Esophagus squamous epithelium (tissue), 4 donors: ENCODE measurements at regions not wholly inside any gene's neighbourhood (a gene's known extent, or its start where the extent isn't known, plus 50 kb on each side); places are given as distances from the start of the nearest gene placed in this dataset.

ENCODE experiments used
- POLR2A ChIP-seq, 4 donors: fragments of 450-650 bp; IDR thresholded peaks; one replicate each; pipeline ENCODE4 v1.6.1; 2017; ENCODE audit warnings: antibody characterized with exemption in 4 of 4, mild to moderate bottlenecking in 4 of 4, moderate library complexity in 3 of 4
- TF ChIP-seq, protein P1 (sequence below), 6 experiments: fragments of 450-650 bp in 4 of 6; fragments of 200-600 bp in 2 of 6; sonication (generic) in 2 of 6; IDR thresholded peaks; one replicate each; pipeline ENCODE4 v1.5.1; 2016 to 2019; ENCODE audit warnings: antibody characterized with exemption in 6 of 6, mild to moderate bottlenecking in 4 of 6, moderate library complexity in 4 of 6

DNA sequence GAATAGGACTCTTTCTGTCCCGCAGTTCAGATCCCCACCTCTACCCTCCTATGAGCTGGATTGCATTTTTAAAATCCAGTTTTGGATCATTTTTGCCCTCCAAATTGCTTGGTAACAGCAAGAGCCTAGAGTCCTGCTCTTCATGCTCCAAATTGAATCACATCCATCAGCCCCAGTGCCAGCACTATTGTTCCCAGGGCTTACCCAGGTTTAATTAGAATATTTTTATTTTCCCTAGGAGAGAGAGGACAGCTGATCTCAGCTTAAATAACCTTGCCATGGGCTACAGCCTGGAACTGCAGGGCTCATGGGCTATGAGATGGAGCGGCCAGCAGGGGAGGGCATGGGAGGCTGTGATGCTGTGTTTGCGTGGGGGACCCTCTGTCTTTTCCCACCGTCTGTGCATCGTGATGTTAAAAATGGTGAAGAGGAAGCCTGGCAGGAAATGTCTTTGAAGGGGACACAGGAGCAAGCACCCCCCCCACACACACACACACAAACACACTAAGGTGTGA is 59.4 kb upstream of the WSCD2 start:
- TF ChIP-seq POLR2A (IDR thresholded peaks at IDR 0.05) = no peak
- TF ChIP-seq, protein P1, sequence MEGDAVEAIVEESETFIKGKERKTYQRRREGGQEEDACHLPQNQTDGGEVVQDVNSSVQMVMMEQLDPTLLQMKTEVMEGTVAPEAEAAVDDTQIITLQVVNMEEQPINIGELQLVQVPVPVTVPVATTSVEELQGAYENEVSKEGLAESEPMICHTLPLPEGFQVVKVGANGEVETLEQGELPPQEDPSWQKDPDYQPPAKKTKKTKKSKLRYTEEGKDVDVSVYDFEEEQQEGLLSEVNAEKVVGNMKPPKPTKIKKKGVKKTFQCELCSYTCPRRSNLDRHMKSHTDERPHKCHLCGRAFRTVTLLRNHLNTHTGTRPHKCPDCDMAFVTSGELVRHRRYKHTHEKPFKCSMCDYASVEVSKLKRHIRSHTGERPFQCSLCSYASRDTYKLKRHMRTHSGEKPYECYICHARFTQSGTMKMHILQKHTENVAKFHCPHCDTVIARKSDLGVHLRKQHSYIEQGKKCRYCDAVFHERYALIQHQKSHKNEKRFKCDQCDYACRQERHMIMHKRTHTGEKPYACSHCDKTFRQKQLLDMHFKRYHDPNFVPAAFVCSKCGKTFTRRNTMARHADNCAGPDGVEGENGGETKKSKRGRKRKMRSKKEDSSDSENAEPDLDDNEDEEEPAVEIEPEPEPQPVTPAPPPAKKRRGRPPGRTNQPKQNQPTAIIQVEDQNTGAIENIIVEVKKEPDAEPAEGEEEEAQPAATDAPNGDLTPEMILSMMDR (IDR thresholded peaks at IDR 0.05) = no peak
